ENCODE measurements at regions not wholly inside any gene's neighbourhood (a gene's known extent, or its start where the extent isn't known, plus 50 kb on each side); places are given as distances from the start of the nearest gene placed in this dataset.
A peak's percentile ranks its signal among the peaks of the same experiment; 100 is the strongest.

- DNase-seq, result no peak
These were observed 69.6 kb downstream of the MDH1 start for GRCh38 chr2:63658176-63658968.

DNA sequence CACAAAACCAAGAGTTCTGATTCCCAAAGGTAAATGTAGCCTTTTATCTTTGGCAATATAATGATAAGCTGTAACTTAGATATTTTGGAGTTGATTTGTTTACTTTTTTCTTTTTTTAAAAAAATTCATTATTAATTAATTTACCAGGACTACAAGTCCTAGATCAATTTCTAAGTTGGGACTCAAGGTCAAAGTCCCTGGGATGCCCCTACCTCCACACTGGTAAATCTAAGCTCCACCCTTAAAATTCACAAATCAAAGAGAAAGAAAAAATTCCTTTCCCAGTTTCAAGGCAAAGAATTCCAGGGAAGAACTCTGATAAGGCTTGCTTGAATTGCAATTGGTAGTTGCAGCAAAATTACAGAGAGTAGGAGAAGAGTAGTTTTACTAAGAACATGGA, 71.3 kb downstream of the MDH1 start:
- DNase-seq, result no peak

GRCh38 chr2:63661076-63661475, 72.3 kb downstream of the MDH1 start:
- DNase-seq, result no peak

- DNase-seq, result no peak
These were observed 73.5 kb downstream of the MDH1 start for GRCh38 chr2:63662028-63662804.

DNA sequence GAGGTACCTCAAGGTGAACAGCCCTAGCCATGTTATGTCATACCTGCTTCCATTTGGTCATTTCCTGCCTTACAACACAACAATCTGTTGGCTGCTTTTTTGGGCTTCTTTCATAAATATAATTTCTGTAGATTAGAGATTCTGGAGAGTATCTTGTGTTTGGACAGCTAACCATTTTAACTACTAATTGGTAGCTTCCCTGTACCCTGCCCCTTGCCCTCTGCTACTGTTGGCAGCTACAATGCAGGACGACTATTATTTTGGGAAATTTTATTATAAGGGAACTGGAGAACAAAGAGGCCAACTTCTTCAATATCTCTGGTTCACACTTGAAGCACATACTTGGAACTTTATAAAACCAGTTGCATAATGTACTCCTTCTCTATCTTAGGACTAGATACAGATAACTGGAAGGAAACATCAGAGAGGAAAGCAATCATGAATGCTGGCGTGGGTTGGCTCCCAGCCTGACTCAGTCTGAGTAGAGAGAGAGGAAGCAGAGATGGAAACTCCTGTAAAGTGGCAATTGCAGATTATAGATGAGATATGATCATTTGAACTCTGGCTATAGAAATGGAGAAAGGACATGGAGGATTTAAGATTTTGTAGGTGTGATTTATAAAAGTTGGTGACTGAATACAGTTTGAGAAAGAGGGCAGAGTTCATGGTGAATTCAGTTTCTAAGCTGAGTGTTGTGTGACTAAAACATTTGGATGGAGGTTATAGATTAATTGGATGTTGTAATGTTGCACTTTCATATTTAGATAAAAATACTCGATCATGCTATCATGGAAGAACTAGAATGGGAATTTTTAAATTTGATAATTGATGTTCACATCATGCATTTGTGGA, 74.5 kb downstream of the MDH1 start:
- DNase-seq, result no peak

DNA sequence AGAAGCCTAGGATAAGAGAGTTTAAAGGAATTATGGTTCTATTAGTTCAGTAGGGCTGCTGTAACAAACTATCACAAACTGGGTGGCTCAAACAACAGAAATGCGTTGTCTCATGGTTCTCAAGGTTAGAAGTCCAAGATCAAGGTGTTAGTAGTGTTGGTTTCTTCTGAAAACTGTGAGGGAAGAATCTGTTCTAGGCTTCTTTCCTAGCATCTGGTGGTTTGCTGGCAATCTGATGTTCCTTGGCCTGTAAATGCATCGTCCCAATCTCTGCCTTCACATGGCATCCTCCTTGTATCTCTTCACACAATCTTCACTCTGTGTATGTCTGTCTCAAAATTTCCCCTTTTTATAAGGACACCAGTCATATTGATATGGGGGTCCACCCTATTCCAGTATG, 76.3 kb downstream of the MDH1 start:
- DNase-seq, result no peak

DNA sequence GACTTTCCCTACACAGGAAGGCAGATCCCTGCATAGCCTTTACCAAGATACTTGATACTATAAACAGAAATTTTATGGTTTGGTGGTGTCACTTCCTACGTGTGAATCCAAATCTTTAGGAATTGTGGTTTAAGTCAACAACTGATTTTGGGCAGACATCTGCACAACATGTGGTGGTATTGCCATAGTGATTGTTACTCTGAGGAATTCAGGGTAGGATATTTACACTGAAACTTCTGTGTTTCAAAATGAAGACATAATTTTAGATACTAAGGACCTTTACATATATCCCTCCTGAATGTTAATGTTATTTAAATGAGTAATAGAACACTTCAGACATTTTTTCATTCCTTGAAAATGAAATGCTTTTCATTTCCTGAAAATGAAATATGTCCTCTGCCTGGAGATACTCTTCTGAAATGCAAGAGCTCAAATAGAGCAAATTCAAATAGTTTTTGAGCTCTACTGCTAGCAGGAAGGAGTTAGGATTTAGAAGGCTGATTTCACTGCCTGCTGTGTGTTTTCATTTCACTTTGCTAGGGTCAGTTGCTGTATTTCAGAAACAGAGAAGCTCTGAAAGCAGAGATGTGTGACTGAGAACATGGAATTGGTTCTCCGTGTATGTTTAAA, 77.2 kb downstream of the MDH1 start:
- no peak for DNase-seq

- DNase-seq, result no peak
These were observed 78.5 kb downstream of the MDH1 start for GRCh38 chr2:63667132-63667700.

- DNase-seq, result no peak
These were observed 79.2 kb downstream of the MDH1 start for GRCh38 chr2:63668000-63668399.

DNA sequence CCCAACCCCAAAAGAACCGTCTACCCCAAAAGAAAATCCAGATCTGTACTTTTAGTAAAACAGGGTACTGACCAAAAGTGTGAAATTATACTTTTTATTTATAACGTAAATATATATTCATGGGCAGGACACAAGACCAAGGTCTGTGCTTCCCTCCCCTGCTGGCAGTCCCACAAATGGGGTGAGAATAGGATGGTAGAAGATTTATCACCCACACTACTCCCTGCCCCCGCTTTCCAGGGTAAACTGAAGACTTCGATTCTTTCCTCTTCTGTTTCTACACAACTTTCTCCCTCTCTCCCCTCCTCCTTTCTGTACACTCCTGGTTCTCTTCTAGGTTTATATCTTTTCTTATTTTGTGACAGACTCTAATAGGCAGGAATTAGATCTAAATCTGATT, 79.7 kb downstream of the MDH1 start:
- no peak for DNase-seq

GRCh38 chr2:63669596-63669995, 80.8 kb downstream of the MDH1 start:
- no peak for DNase-seq

DNA sequence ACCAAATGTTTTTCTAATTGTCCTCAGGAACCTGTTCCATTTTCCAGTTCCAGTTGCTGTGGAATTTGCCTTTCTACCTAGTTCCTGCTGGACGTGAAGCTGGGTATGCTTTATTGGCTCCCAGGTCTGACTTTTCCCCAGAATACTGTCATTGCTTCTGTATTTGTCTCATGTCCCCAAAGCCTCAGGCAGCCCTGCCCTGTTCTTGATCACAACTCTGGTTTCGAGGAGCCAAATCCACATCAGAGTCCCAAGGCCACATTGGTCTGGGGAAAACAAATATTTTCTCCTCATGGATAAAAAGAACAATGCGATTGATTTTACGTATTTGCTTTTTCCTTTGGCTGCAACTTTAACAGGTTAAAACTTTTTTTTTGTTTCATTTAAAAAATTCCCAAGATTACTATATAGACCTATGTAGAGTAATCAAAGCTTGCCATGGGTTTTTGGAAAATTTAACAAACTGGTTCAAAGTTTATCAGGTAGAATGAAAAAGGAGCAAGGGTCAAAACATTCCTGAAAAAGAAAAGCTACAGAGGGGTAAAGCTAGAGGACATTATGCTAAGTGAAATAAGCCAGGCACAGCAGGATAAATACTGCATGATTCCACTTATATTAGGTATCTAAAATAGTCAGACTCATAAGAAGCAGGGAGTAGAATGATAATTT, 85.2 kb downstream of the MDH1 start:
- DNase-seq, result no peak

DNA sequence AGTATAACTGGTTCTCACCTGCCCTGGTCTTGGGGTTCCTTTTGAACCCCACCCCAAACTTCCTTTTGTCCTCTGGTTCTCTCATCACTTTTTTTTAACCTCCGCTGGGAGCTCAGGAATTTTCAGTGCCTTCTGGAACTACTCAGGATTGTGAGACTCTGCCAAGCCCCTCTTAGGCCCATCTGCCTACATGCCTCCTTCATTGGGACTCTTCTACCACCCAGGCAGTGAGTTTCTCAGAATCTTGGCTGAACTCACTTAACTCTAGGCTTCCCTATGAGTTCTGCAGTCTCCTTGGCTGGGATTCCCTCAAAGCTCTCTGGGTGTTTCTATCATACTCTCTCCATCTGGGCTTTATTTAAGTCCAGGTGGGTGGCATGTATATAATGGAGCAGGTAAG, 86.3 kb downstream of the MDH1 start:
- DNase-seq, result no peak

GRCh38 chr2:63676135-63676534, 87.4 kb downstream of the MDH1 start:
- DNase-seq, result no peak

DNA sequence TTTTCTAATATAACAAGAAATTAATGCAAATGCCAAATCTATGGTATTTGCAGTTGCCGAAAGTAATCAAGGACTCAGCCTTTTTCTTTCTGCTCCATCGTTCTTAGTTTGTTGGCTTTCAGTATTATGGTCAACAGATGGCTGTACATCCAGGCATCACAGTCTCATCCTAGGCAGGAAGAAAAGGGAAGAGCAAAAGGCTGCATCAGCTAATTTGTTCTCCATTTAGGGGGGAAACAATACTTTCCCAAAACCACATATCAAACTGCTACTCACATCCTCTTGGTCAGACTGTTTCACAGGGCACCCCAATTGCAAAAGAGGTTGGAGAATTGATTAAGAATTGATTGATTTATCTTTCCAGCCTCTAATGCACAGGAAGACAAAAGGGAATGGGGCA, 89.3 kb downstream of the MDH1 start:
- no peak for DNase-seq

- DNase-seq, result no peak
These were observed 89.8 kb downstream of the MDH1 start for GRCh38 chr2:63678551-63678950.

- no peak for DNase-seq
These were observed 90.6 kb downstream of the MDH1 start for GRCh38 chr2:63679252-63679855.

GRCh38 chr2:63680455-63680854, 91.7 kb downstream of the MDH1 start:
- no peak for DNase-seq

DNA sequence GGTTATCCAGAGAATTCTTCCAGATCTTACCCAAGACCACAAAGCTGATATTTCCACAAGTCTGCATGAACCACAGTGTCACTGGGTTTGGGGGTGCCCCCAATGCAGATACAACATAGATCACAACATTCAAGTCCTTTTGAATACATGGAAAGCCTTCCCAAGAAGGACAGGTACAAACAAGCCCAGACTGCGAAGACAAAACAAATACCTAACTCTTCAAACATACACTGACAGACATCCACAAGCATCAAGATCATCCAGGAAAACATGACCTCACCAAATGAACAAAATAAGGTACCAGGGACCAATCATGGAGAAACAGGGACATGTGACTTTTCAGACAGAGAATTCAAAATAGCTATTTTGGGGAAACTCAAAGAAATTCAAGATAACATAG, 93.1 kb downstream of the MDH1 start:
- no peak for DNase-seq

- DNase-seq, result peak; percentile 43
These were observed 103.3 kb downstream of the MDH1 start for GRCh38 chr2:63692002-63692606.
